GM20000 (cell line): ENCODE measurements at regions not wholly inside any gene's neighbourhood (a gene's known extent, or its start where the extent isn't known, plus 50 kb on each side); places are given as distances from the start of the nearest gene placed in this dataset.

Experiments used
- DNase-seq: peaks from one replicate; pipeline ENCODE4 v3.0.0; 2012; ENCODE audit warnings: low spot score
- CTCF ChIP-seq: IDR thresholded peaks from 2 replicates; pipeline ENCODE4 v1.5.1; 2012; ENCODE audit warnings: mild to moderate bottlenecking, control low read depth; ENCODE audit errors: extremely low read depth, missing control alignments

GRCh38 chr14:29425705-29426482 is 501.8 kb downstream of the PRKD1 start:
- TF ChIP-seq CTCF, result no peak
- no peak for DNase-seq

GRCh38 chr14:29442696-29443095 is 485.0 kb downstream of the PRKD1 start:
- DNase-seq, result no peak
- no peak for TF ChIP-seq CTCF

- DNase-seq, result no peak
- TF ChIP-seq CTCF, result no peak
Measured at GRCh38 chr14:29444216-29444615, 483.4 kb downstream of the PRKD1 start.

- DNase-seq, result no peak
- TF ChIP-seq CTCF, result no peak
Measured at GRCh38 chr14:29444805-29445204, 482.8 kb downstream of the PRKD1 start.

GRCh38 chr14:29446971-29447370 is 480.7 kb downstream of the PRKD1 start:
- no peak for TF ChIP-seq CTCF

GRCh38 chr14:29451941-29452340 is 475.7 kb downstream of the PRKD1 start:
- no peak for TF ChIP-seq CTCF
- DNase-seq, result no peak

More at GRCh38 chr14:29446971-29447370, 480.7 kb downstream of the PRKD1 start:
- no peak for DNase-seq

- no peak for TF ChIP-seq CTCF
- no peak for DNase-seq
Measured at GRCh38 chr14:29453045-29453444, 474.6 kb downstream of the PRKD1 start.
